D341Med (cell line): ENCODE measurements at regions not wholly inside any gene's neighbourhood (a gene's known extent, or its start where the extent isn't known, plus 50 kb on each side); places are given as distances from the start of the nearest gene placed in this dataset.

Source experiments
- DNase-seq: peaks from one replicate; pipeline ENCODE4 v3.0.0; 2012; ENCODE audit warnings: low spot score

GRCh38 chr10:128617532-128617931 lies 491.3 kb upstream of the MKI67 start:
- no peak for DNase-seq

- no peak for DNase-seq
Measured at GRCh38 chr10:128622706-128623105, 496.5 kb upstream of the MKI67 start.

- no peak for DNase-seq
Measured at GRCh38 chr10:128623776-128624175, 497.6 kb upstream of the MKI67 start.

GRCh38 chr10:128624656-128625530 lies 498.7 kb upstream of the MKI67 start:
- no peak for DNase-seq

- no peak for DNase-seq
Measured at GRCh38 chr10:128625926-128626325, 499.7 kb upstream of the MKI67 start.

GRCh38 chr10:128626397-128627000 lies 500.3 kb upstream of the MKI67 start:
- no peak for DNase-seq

GRCh38 chr10:128627811-128628210 lies 501.6 kb upstream of the MKI67 start:
- no peak for DNase-seq

- no peak for DNase-seq
Measured at GRCh38 chr10:128628252-128628651, 502.0 kb upstream of the MKI67 start.

- DNase-seq: no peak
Measured at GRCh38 chr10:128629111-128630096, 503.2 kb upstream of the MKI67 start.

GRCh38 chr10:128630787-128631252 lies 504.6 kb upstream of the MKI67 start:
- DNase-seq: no peak

GRCh38 chr10:128631801-128632241 lies 505.6 kb upstream of the MKI67 start:
- no peak for DNase-seq

- no peak for DNase-seq
Measured at GRCh38 chr10:128632694-128633093, 506.5 kb upstream of the MKI67 start.

- no peak for DNase-seq
Measured at GRCh38 chr10:128633864-128634540, 507.8 kb upstream of the MKI67 start.

- DNase-seq: no peak
Measured at GRCh38 chr10:128642023-128642422, 515.8 kb upstream of the MKI67 start.

GRCh38 chr10:128642502-128642901 lies 516.3 kb upstream of the MKI67 start:
- no peak for DNase-seq

GRCh38 chr10:128643658-128644057 lies 517.4 kb upstream of the MKI67 start:
- no peak for DNase-seq

GRCh38 chr10:128645486-128645885 lies 519.3 kb upstream of the MKI67 start:
- DNase-seq: no peak

- DNase-seq: no peak
Measured at GRCh38 chr10:128646956-128647355, 520.7 kb upstream of the MKI67 start.

GRCh38 chr10:128657548-128657947 lies 531.3 kb upstream of the MKI67 start:
- DNase-seq: no peak

GRCh38 chr10:128660726-128661125 lies 534.5 kb upstream of the MKI67 start:
- no peak for DNase-seq

GRCh38 chr10:128661404-128662197 lies 535.4 kb upstream of the MKI67 start:
- no peak for DNase-seq
